Panc1 (cell line): ENCODE measurements at regions not wholly inside any gene's neighbourhood (a gene's known extent, or its start where the extent isn't known, plus 50 kb on each side); places are given as distances from the start of the nearest gene placed in this dataset.

Source experiments
- CTCF ChIP-seq: fragments of 450-650 bp; IDR thresholded peaks from 2 replicates; pipeline ENCODE4 v1.5.1; 2017; ENCODE audit warnings: mild to moderate bottlenecking
- POLR2AphosphoS5 ChIP-seq: IDR thresholded peaks from 2 replicates; pipeline ENCODE4 v1.6.1; 2012; ENCODE audit warnings: mild to moderate bottlenecking, low read depth, low read length, moderate library complexity
- REST ChIP-seq, 2 experiments: IDR thresholded peaks; 2 replicates each; pipeline ENCODE4 v1.6.1; 2011 to 2012; ENCODE audit warnings: low read depth in 2 of 2, control low read depth in 1 of 2, low read length in 1 of 2, mild to moderate bottlenecking in 1 of 2, moderate library complexity in 1 of 2; ENCODE audit not compliant: insufficient read depth in 1 of 2
- SIN3A ChIP-seq: IDR thresholded peaks from 2 replicates; pipeline ENCODE4 v1.6.1; 2012; ENCODE audit warnings: low read depth, mild to moderate bottlenecking, low read length, moderate library complexity, borderline replicate concordance; ENCODE audit not compliant: insufficient read depth

- TF ChIP-seq REST (IDR thresholded peaks at IDR 0.05; ENCODE audit: insufficient read depth in 1 of 2, low read depth in 2 of 2, low read length in 1 of 2) (no peak), CTCF (no peak), POLR2AphosphoS5 (no peak), SIN3A (no peak)
These were observed 82.5 kb upstream of the CPEB2 start for GRCh38 chr4:14919785-14920184.
